ENCODE measurements at regions not wholly inside any gene's neighbourhood (a gene's known extent, or its start where the extent isn't known, plus 50 kb on each side); places are given as distances from the start of the nearest gene placed in this dataset.
"Not testable (repeated sequence)": the region's sequence is repeated elsewhere in the genome, so short reads cannot be mapped to it uniquely, and the experiment has no call there.

DNA sequence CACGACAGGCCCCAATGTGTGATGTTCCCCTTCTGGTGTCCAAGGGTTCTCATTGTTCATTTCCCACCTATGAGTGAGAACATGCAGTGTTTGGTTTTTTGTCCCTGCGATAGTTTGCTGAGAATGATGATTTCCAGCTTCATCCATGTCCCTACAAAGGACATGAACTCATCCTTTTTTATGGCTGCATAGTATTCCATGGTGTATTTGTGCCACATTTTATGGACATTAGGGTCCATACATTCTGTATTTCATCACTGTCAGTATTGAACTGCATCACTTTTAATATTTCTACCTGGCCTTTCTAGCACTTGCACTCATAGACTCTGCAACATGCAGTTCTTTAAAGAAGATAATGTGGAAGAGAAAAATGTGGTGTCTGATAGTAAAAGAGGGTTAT, 70.2 kb upstream of the RUBCNL start:
- not testable (repeated sequence) for TF ChIP-seq POLR2A (IDR thresholded peaks at IDR 0.05)
- TF ChIP-seq, protein P1, sequence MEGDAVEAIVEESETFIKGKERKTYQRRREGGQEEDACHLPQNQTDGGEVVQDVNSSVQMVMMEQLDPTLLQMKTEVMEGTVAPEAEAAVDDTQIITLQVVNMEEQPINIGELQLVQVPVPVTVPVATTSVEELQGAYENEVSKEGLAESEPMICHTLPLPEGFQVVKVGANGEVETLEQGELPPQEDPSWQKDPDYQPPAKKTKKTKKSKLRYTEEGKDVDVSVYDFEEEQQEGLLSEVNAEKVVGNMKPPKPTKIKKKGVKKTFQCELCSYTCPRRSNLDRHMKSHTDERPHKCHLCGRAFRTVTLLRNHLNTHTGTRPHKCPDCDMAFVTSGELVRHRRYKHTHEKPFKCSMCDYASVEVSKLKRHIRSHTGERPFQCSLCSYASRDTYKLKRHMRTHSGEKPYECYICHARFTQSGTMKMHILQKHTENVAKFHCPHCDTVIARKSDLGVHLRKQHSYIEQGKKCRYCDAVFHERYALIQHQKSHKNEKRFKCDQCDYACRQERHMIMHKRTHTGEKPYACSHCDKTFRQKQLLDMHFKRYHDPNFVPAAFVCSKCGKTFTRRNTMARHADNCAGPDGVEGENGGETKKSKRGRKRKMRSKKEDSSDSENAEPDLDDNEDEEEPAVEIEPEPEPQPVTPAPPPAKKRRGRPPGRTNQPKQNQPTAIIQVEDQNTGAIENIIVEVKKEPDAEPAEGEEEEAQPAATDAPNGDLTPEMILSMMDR (IDR thresholded peaks at IDR 0.05): not testable (repeated sequence)

Data from breast epithelium (tissue), 3 donors.